ENCODE measurements at regions not wholly inside any gene's neighbourhood (a gene's known extent, or its start where the extent isn't known, plus 50 kb on each side); places are given as distances from the start of the nearest gene placed in this dataset.
"Not testable (repeated sequence)": the region's sequence is repeated elsewhere in the genome, so short reads cannot be mapped to it uniquely, and the experiment has no call there.

DNA sequence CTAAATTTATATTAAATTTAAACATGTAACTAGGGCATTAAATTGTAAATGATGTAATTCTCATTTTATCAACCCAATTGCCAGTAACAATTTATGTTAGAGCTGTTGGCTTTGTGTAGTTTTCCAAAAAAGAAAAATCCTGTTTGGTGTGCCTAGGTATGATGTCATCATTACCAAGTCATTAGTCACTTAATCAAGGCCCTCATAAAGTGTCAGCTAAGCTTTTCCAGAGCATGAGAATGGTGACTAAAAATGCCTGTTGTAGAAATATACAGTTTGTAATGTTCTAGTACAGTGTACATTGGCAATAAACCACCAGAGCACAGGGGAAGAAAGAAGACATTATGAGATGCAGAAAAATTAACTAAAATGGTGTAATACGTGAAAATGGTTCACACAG lies 593.8 kb upstream of the ANKRD30A start:
- no peaks in the 10 kb centered on the region for H3K4me1 ChIP-seq (ENCODE audit: control insufficient read depth in 1 of 2, insufficient read depth in 2 of 2, low read length in 2 of 2)
- H3K4me3 ChIP-seq (ENCODE audit: low read depth in 1 of 2, low read length in 2 of 2), result no peak overlapping the region
- H3K36me3 ChIP-seq (ENCODE audit: control insufficient read depth in 1 of 2, insufficient read depth in 2 of 2, low read length in 2 of 2), result no peaks in the 10 kb centered on the region
- H3K9me3 ChIP-seq (ENCODE audit: control insufficient read depth in 1 of 2, low read length in 2 of 2), result peaks cover 3 to 9% of the 10 kb centered on the region in 2 donors
- no peak overlapping the region for H3K9ac ChIP-seq (ENCODE audit: low read depth in 1 of 2, low read length in 2 of 2)
- no peaks in the 10 kb centered on the region for H3K27me3 ChIP-seq (ENCODE audit: control insufficient read depth in 1 of 2, insufficient read depth in 2 of 2, low read length in 2 of 2)
- no peak overlapping the region for H3K27ac ChIP-seq (ENCODE audit: low read depth, low read length)

GRCh38 chr10:36526033-36526432 lies 599.4 kb upstream of the ANKRD30A start:
- H3K9me3 ChIP-seq (ENCODE audit: control insufficient read depth in 1 of 2, low read length in 2 of 2), result peaks cover 3 to 8% of the 10 kb centered on the region in 2 donors
- no peak overlapping the region for H3K27ac ChIP-seq (ENCODE audit: low read depth, low read length)

GRCh38 chr10:36524126-36524525 lies 601.3 kb upstream of the ANKRD30A start:
- H3K4me1 ChIP-seq (ENCODE audit: control insufficient read depth in 1 of 2, insufficient read depth in 2 of 2, low read length in 2 of 2); H3K36me3 ChIP-seq (ENCODE audit: control insufficient read depth in 1 of 2, insufficient read depth in 2 of 2, low read length in 2 of 2); H3K27ac ChIP-seq (ENCODE audit: low read depth, low read length); H3K9me3 ChIP-seq (ENCODE audit: control insufficient read depth in 1 of 2, low read length in 2 of 2); H3K9ac ChIP-seq (ENCODE audit: low read depth in 1 of 2, low read length in 2 of 2); H3K27me3 ChIP-seq (ENCODE audit: control insufficient read depth in 1 of 2, insufficient read depth in 2 of 2, low read length in 2 of 2); H3K4me3 ChIP-seq (ENCODE audit: low read depth in 1 of 2, low read length in 2 of 2): not testable (repeated sequence)

More at GRCh38 chr10:36526033-36526432, 599.4 kb upstream of the ANKRD30A start:
- Histone ChIP-seq H3K9ac (ENCODE audit: low read depth in 1 of 2, low read length in 2 of 2) (no peak overlapping the region), H3K4me1 (ENCODE audit: control insufficient read depth in 1 of 2, insufficient read depth in 2 of 2, low read length in 2 of 2) (no peaks in the 10 kb centered on the region), H3K36me3 (ENCODE audit: control insufficient read depth in 1 of 2, insufficient read depth in 2 of 2, low read length in 2 of 2) (no peaks in the 10 kb centered on the region), H3K4me3 (ENCODE audit: low read depth in 1 of 2, low read length in 2 of 2) (no peak overlapping the region), H3K27me3 (ENCODE audit: control insufficient read depth in 1 of 2, insufficient read depth in 2 of 2, low read length in 2 of 2) (no peaks in the 10 kb centered on the region)

GRCh38 chr10:36519909-36520308 lies 605.5 kb upstream of the ANKRD30A start:
- Histone ChIP-seq H3K4me3 (ENCODE audit: low read depth in 1 of 2, low read length in 2 of 2) (no peak overlapping the region), H3K4me1 (ENCODE audit: control insufficient read depth in 1 of 2, insufficient read depth in 2 of 2, low read length in 2 of 2) (no peaks in the 10 kb centered on the region), H3K36me3 (ENCODE audit: control insufficient read depth in 1 of 2, insufficient read depth in 2 of 2, low read length in 2 of 2) (no peaks in the 10 kb centered on the region), H3K27me3 (ENCODE audit: control insufficient read depth in 1 of 2, insufficient read depth in 2 of 2, low read length in 2 of 2) (no peaks in the 10 kb centered on the region), H3K27ac (ENCODE audit: low read depth, low read length) (no peak overlapping the region), H3K9ac (ENCODE audit: low read depth in 1 of 2, low read length in 2 of 2) (no peak overlapping the region), H3K9me3 (ENCODE audit: control insufficient read depth in 1 of 2, low read length in 2 of 2) (peaks cover 7 to 13% of the 10 kb centered on the region in 2 donors)

DNA sequence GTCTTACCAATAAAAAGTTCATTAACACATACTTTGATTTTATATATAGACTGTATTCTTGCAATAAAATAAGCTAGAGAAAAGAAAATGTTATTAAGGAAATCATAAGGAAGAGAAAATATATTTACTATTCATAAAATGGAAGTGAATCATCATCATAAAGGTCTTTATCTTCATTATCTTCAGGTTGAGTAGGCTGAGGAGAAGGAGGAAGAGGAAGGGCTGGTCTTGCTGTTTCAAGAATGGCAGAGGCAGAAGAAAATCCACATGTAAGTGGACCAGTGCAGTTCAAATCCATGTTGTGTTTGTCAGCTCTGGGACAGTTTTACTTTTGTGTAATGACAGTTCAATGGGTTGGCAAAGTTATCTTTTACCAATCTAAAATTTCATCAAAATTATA lies 609.1 kb upstream of the ANKRD30A start:
- Histone ChIP-seq H3K9me3 (ENCODE audit: control insufficient read depth in 1 of 2, low read length in 2 of 2) (peaks cover 7 to 17% of the 10 kb centered on the region in 2 donors), H3K27me3 (ENCODE audit: control insufficient read depth in 1 of 2, insufficient read depth in 2 of 2, low read length in 2 of 2) (no peaks in the 10 kb centered on the region), H3K4me1 (ENCODE audit: control insufficient read depth in 1 of 2, insufficient read depth in 2 of 2, low read length in 2 of 2) (no peaks in the 10 kb centered on the region), H3K27ac (ENCODE audit: low read depth, low read length) (no peak overlapping the region), H3K9ac (ENCODE audit: low read depth in 1 of 2, low read length in 2 of 2) (no peak overlapping the region), H3K36me3 (ENCODE audit: control insufficient read depth in 1 of 2, insufficient read depth in 2 of 2, low read length in 2 of 2) (no peaks in the 10 kb centered on the region), H3K4me3 (ENCODE audit: low read depth in 1 of 2, low read length in 2 of 2) (no peak overlapping the region)

GRCh38 chr10:36515319-36515718 lies 610.1 kb upstream of the ANKRD30A start:
- no peaks in the 10 kb centered on the region for H3K36me3 ChIP-seq (ENCODE audit: control insufficient read depth in 1 of 2, insufficient read depth in 2 of 2, low read length in 2 of 2)
- H3K9me3 ChIP-seq (ENCODE audit: control insufficient read depth in 1 of 2, low read length in 2 of 2), result peaks cover 4 to 17% of the 10 kb centered on the region in 2 donors
- H3K4me1 ChIP-seq (ENCODE audit: control insufficient read depth in 1 of 2, insufficient read depth in 2 of 2, low read length in 2 of 2), result no peaks in the 10 kb centered on the region
- no peaks in the 10 kb centered on the region for H3K27me3 ChIP-seq (ENCODE audit: control insufficient read depth in 1 of 2, insufficient read depth in 2 of 2, low read length in 2 of 2)
- H3K9ac ChIP-seq (ENCODE audit: low read depth in 1 of 2, low read length in 2 of 2), result no peak overlapping the region
- H3K27ac ChIP-seq (ENCODE audit: low read depth, low read length), result no peak overlapping the region
- H3K4me3 ChIP-seq (ENCODE audit: low read depth in 1 of 2, low read length in 2 of 2), result no peak overlapping the region

DNA sequence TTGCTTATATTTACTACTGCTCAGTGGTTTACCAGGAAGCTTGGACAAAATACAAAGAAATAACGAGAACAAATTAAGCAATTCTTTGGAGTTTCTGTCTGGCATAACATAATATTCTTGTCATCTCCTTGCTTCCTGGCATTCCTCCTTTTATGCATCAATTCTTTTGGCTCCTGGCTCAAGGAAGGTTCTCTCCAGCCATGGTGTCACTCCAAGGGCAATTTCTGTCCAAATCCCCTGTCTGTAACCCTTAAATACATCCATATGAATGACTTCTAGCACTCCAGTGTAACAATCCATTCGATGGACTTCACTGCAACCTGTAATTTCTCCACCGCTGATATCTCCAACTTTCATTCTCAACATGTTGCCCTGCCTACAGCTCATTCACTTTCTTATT lies 617.7 kb upstream of the ANKRD30A start:
- Histone ChIP-seq H3K36me3 (ENCODE audit: control insufficient read depth in 1 of 2, insufficient read depth in 2 of 2, low read length in 2 of 2) (no peaks in the 10 kb centered on the region), H3K27me3 (ENCODE audit: control insufficient read depth in 1 of 2, insufficient read depth in 2 of 2, low read length in 2 of 2) (no peaks in the 10 kb centered on the region), H3K27ac (ENCODE audit: low read depth, low read length) (no peak overlapping the region), H3K4me3 (ENCODE audit: low read depth in 1 of 2, low read length in 2 of 2) (no peak overlapping the region), H3K9ac (ENCODE audit: low read depth in 1 of 2, low read length in 2 of 2) (no peak overlapping the region), H3K4me1 (ENCODE audit: control insufficient read depth in 1 of 2, insufficient read depth in 2 of 2, low read length in 2 of 2) (no peaks in the 10 kb centered on the region), H3K9me3 (ENCODE audit: control insufficient read depth in 1 of 2, low read length in 2 of 2) (peaks cover 4 to 8% of the 10 kb centered on the region in 2 donors)

DNA sequence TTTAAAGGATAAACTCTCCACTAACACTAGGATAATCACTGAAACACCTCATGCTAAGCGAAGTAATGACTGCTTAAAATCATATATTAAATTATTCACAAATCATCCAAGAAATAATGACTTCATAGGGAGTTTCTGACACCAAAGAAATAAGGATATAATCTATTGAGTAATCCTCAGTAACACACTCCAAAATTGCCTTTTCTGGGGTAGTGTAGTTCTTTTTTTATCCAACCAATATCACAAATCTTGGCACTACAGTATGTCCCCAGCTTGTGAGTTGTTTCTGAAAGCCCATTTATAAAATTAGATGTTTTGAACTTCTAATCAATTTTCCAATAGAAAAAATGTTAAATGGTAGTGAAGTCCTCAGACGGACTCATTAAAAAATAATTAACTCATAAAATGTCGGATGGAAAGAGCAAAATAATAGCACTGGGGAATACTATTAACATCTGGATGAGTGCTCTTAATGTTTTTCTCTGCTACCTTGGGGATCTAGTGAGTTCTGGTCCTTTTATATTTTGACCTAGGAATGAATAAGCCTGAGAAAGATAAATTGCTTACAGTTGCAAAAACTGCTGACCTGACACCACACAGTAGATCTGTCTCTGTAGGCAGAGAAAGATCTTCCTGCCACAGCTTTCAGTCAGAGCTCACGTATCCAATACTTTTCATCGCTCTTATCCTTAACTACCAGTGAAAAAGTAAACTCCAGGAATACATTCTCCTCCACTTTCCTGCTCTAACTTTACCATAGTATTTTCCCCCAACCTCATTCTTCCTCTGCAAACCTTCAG lies 618.5 kb upstream of the ANKRD30A start:
- Histone ChIP-seq H3K9me3 (ENCODE audit: control insufficient read depth in 1 of 2, low read length in 2 of 2) (peaks cover 4 to 8% of the 10 kb centered on the region in 2 donors), H3K27ac (ENCODE audit: low read depth, low read length) (no peak overlapping the region), H3K27me3 (ENCODE audit: control insufficient read depth in 1 of 2, insufficient read depth in 2 of 2, low read length in 2 of 2) (no peaks in the 10 kb centered on the region), H3K4me1 (ENCODE audit: control insufficient read depth in 1 of 2, insufficient read depth in 2 of 2, low read length in 2 of 2) (no peaks in the 10 kb centered on the region), H3K4me3 (ENCODE audit: low read depth in 1 of 2, low read length in 2 of 2) (no peak overlapping the region), H3K36me3 (ENCODE audit: control insufficient read depth in 1 of 2, insufficient read depth in 2 of 2, low read length in 2 of 2) (no peaks in the 10 kb centered on the region), H3K9ac (ENCODE audit: low read depth in 1 of 2, low read length in 2 of 2) (no peak overlapping the region)

DNA sequence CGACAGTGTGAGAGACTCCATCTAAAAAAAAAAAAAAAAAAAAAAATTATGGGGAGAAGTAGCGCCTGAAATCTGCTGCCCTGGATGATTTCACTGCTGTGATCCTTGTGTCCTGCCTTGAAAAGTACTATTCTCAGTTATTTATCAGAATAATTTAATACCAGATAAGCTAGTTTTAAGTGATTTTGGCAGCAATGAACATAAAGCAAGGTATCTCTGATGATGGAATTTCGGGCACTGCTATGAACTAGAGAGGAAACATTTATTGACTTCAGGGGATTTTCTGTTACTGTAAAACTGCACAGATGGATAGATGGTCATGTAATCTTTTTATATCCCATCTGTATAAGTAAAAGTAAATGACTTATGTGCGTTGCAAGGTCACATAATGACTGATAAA lies 619.1 kb upstream of the ANKRD30A start:
- Histone ChIP-seq H3K27ac (ENCODE audit: low read depth, low read length) (no peak overlapping the region), H3K9ac (ENCODE audit: low read depth in 1 of 2, low read length in 2 of 2) (no peak overlapping the region), H3K36me3 (ENCODE audit: control insufficient read depth in 1 of 2, insufficient read depth in 2 of 2, low read length in 2 of 2) (no peaks in the 10 kb centered on the region), H3K4me1 (ENCODE audit: control insufficient read depth in 1 of 2, insufficient read depth in 2 of 2, low read length in 2 of 2) (no peaks in the 10 kb centered on the region), H3K27me3 (ENCODE audit: control insufficient read depth in 1 of 2, insufficient read depth in 2 of 2, low read length in 2 of 2) (no peaks in the 10 kb centered on the region), H3K9me3 (ENCODE audit: control insufficient read depth in 1 of 2, low read length in 2 of 2) (peaks cover 4% of the 10 kb centered on the region in 2 donors), H3K4me3 (ENCODE audit: low read depth in 1 of 2, low read length in 2 of 2) (no peak overlapping the region)

DNA sequence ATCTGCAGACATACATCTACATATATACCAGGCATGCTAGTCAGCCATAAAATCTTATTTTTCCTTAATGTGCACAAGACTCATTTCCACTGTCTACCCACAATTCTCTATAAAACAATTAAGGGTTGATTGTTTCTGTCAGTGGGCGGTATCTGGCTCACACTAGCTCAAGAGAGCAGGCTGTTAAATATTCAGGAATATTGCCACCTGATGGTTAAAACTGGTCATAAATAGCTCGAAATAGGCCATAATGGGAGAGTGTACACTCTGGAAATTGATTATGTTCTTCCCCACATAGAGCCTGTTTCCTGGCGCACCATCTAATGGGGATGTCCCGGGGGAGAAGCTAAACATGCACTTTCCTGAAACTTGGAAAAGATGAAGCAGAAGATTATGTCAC lies 620.6 kb upstream of the ANKRD30A start:
- Histone ChIP-seq H3K4me1 (ENCODE audit: control insufficient read depth in 1 of 2, insufficient read depth in 2 of 2, low read length in 2 of 2) (no peaks in the 10 kb centered on the region), H3K27ac (ENCODE audit: low read depth, low read length) (no peak overlapping the region), H3K4me3 (ENCODE audit: low read depth in 1 of 2, low read length in 2 of 2) (no peak overlapping the region), H3K27me3 (ENCODE audit: control insufficient read depth in 1 of 2, insufficient read depth in 2 of 2, low read length in 2 of 2) (no peaks in the 10 kb centered on the region), H3K36me3 (ENCODE audit: control insufficient read depth in 1 of 2, insufficient read depth in 2 of 2, low read length in 2 of 2) (no peaks in the 10 kb centered on the region), H3K9me3 (ENCODE audit: control insufficient read depth in 1 of 2, low read length in 2 of 2) (peaks cover 4% of the 10 kb centered on the region in 2 donors), H3K9ac (ENCODE audit: low read depth in 1 of 2, low read length in 2 of 2) (no peak overlapping the region)
